OCI-LY1 (cell line): ENCODE measurements at regions not wholly inside any gene's neighbourhood (a gene's known extent, or its start where the extent isn't known, plus 50 kb on each side); places are given as distances from the start of the nearest gene placed in this dataset.

ENCODE experiments used
- EZH2 ChIP-seq: fragments of 200-600 bp; sonication (generic), shearing (Covaris generic); IDR thresholded peaks from 2 replicates; pipeline ENCODE4 v1.8.0; 2017; ENCODE audit warnings: borderline replicate concordance, mixed run types, mild to moderate bottlenecking, antibody characterized with exemption, low read length, moderate library complexity, mixed read lengths
- TF ChIP-seq, protein P1 (sequence below): fragments of 200-600 bp; sonication (generic), shearing (Covaris generic); IDR thresholded peaks from 2 replicates; pipeline ENCODE4 v1.5.1; 2017; ENCODE audit warnings: mild to moderate bottlenecking, antibody characterized with exemption, low read length, moderate library complexity, mixed read lengths

DNA sequence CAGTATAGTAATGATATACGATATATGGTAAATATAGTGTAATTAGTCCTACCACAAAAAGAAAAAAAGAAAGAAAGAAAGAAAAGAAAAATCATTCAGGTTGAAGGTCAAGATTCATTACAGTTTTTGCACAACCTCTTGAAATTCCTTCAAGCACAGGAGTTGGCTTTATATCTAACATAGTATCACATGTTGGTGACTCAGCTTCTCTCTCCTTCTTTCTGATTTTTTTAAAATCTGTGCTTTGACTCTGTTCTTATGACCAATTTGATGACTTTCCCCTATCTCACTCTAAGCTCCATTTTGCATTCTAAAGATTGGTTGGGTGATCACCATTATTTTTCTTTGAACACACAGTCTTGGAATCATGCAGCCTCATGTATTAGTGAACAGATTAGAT is 148.2 kb upstream of the COL11A1 start:
- TF ChIP-seq, protein P1, sequence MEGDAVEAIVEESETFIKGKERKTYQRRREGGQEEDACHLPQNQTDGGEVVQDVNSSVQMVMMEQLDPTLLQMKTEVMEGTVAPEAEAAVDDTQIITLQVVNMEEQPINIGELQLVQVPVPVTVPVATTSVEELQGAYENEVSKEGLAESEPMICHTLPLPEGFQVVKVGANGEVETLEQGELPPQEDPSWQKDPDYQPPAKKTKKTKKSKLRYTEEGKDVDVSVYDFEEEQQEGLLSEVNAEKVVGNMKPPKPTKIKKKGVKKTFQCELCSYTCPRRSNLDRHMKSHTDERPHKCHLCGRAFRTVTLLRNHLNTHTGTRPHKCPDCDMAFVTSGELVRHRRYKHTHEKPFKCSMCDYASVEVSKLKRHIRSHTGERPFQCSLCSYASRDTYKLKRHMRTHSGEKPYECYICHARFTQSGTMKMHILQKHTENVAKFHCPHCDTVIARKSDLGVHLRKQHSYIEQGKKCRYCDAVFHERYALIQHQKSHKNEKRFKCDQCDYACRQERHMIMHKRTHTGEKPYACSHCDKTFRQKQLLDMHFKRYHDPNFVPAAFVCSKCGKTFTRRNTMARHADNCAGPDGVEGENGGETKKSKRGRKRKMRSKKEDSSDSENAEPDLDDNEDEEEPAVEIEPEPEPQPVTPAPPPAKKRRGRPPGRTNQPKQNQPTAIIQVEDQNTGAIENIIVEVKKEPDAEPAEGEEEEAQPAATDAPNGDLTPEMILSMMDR: no peak
- no peak for TF ChIP-seq EZH2
